ENCODE measurements at regions not wholly inside any gene's neighbourhood (a gene's known extent, or its start where the extent isn't known, plus 50 kb on each side); places are given as distances from the start of the nearest gene placed in this dataset.

DNA sequence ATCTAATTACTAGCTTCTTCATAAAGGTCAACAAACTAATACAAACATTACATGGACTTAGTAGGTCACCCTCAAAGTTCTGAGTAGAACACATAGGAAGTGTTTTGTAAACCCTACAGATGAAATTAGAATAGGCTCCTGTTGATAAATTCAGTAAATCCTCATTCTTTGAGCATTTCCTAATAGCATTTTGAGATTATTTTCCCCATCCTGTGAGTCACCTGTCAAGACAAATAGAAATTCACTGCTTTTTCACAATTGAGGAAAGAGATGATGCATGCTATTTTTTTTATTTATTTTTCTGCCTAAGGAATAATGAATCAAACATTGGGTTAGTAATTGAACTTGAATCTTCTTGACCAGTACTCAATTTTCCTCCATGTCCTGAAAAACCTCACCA is 666.7 kb upstream of the GOT2 start:
- H3K9me3 ChIP-seq, result no peaks in the 10 kb centered on the region
- H3K4me1 ChIP-seq (ENCODE audit: insufficient read depth), result no peaks in the 10 kb centered on the region
- TF ChIP-seq, protein P1, sequence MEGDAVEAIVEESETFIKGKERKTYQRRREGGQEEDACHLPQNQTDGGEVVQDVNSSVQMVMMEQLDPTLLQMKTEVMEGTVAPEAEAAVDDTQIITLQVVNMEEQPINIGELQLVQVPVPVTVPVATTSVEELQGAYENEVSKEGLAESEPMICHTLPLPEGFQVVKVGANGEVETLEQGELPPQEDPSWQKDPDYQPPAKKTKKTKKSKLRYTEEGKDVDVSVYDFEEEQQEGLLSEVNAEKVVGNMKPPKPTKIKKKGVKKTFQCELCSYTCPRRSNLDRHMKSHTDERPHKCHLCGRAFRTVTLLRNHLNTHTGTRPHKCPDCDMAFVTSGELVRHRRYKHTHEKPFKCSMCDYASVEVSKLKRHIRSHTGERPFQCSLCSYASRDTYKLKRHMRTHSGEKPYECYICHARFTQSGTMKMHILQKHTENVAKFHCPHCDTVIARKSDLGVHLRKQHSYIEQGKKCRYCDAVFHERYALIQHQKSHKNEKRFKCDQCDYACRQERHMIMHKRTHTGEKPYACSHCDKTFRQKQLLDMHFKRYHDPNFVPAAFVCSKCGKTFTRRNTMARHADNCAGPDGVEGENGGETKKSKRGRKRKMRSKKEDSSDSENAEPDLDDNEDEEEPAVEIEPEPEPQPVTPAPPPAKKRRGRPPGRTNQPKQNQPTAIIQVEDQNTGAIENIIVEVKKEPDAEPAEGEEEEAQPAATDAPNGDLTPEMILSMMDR (IDR thresholded peaks at IDR 0.05), result no peak
- TF ChIP-seq POLR2A (IDR thresholded peaks at IDR 0.05), result no peak
- no peak for TF ChIP-seq EP300 (IDR thresholded peaks at IDR 0.05)
- H3K27ac ChIP-seq, result no peak overlapping the region
- H3K27me3 ChIP-seq, result no peaks in the 10 kb centered on the region
- DNase-seq, result no peak
- no peak overlapping the region for H3K4me3 ChIP-seq
- H3K36me3 ChIP-seq, result no peaks in the 10 kb centered on the region
- intact Hi-C loops (cut with DNase I), result no loop called here

DNA sequence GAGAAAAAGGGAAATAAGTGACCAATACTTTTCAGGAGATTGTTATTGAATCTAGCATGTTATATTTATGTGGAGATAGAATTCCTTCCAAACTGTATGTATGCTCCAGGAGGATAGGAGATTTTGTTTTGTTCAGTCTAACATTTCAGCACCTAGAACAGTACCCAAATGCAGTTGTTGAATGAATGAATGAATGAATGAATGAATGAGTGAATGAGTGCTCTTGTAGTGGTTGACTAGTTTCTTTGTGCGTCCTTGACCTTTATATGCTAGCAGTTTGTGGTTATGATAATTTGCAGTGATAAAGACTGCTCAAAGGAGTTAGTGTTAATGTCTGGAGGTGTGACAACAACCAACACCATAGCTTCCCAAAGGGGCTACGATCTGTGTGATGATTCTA is 663.5 kb upstream of the GOT2 start:
- Histone ChIP-seq H3K36me3 (no peaks in the 10 kb centered on the region), H3K27me3 (no peaks in the 10 kb centered on the region), H3K4me3 (no peak overlapping the region), H3K4me1 (ENCODE audit: insufficient read depth) (no peaks in the 10 kb centered on the region), H3K27ac (no peak overlapping the region), H3K9me3 (no peaks in the 10 kb centered on the region)
- WGBS, 3 donors, result 67 to 78% (median 76%) methylated on average over 2 of the region's 2 CpGs
- TF ChIP-seq EP300 (IDR thresholded peaks at IDR 0.05) (no peak), POLR2A (IDR thresholded peaks at IDR 0.05) (no peak)
- TF ChIP-seq, protein P1 (IDR thresholded peaks at IDR 0.05), result no peak
- DNase-seq, result no peak
- intact Hi-C loops (cut with DNase I), result no loop called here

DNA sequence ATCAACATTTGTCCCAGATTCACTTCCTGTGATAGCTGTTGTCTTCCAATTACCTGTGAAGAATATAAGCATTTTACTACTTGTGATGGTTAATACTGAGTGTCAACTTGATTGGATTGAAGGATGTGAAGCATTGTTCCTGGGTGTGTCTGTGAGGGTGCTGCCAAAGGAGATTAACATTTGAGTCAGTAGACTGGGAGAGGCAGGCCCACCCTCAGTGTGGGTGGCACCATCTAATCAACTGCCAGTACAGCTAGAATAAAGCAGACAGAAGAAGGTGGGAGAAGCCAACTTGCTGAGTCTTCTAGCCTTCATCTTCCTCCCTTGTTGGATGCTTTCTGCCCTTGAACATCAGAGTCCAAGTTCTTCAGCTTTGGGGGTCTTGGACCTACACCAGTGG is 660.4 kb upstream of the GOT2 start:
- no peak for TF ChIP-seq EP300 (IDR thresholded peaks at IDR 0.05)
- no peak for TF ChIP-seq POLR2A (IDR thresholded peaks at IDR 0.05)
- TF ChIP-seq, protein P1 (IDR thresholded peaks at IDR 0.05), result no peak
- intact Hi-C loops (cut with DNase I), result no loop called here

DNA sequence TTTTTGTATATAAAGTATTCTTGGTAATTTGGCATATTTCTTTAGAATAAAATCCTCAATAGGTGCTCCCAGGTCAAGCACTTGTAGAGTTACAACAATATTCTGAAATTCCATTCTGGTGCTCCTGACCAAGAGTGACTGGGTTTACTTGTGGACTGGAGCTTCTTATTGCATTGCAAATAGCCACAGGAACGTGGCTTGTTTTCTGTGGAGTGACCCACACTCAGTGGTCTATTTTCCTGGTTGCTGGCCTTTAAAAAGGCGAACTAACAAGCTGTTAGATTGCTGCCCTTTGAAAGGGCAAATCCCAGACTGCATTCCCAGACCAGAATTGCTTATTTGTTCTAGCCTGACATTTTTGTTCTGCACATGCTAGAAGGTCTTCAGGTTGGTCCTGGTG is 658.8 kb upstream of the GOT2 start:
- no peak for DNase-seq
- 40 to 61% (median 52%) methylated on average over 2 of the region's 2 CpGs for WGBS, 3 donors
- H3K4me1 ChIP-seq (ENCODE audit: insufficient read depth), result no peaks in the 10 kb centered on the region
- no peaks in the 10 kb centered on the region for H3K27me3 ChIP-seq
- H3K9me3 ChIP-seq, result no peaks in the 10 kb centered on the region
- no peak overlapping the region for H3K4me3 ChIP-seq
- TF ChIP-seq, protein P1 (IDR thresholded peaks at IDR 0.05), result no peak
- TF ChIP-seq POLR2A (IDR thresholded peaks at IDR 0.05) (no peak), EP300 (IDR thresholded peaks at IDR 0.05) (no peak)
- H3K27ac ChIP-seq, result no peak overlapping the region
- intact Hi-C loops (cut with DNase I), result no loop called here
- no peaks in the 10 kb centered on the region for H3K36me3 ChIP-seq

More for the DNA sequence above, 660.4 kb upstream of the GOT2 start:
- Histone ChIP-seq H3K27ac (no peak overlapping the region), H3K9me3 (no peaks in the 10 kb centered on the region), H3K4me1 (ENCODE audit: insufficient read depth) (no peaks in the 10 kb centered on the region), H3K36me3 (no peaks in the 10 kb centered on the region), H3K27me3 (no peaks in the 10 kb centered on the region), H3K4me3 (no peak overlapping the region)
- DNase-seq, result no peak

Measured in ovary (tissue), 7 donors.